GM19193 (cell line): ENCODE measurements at regions not wholly inside any gene's neighbourhood (a gene's known extent, or its start where the extent isn't known, plus 50 kb on each side); places are given as distances from the start of the nearest gene placed in this dataset.

Source experiments
- POLR2A ChIP-seq: IDR thresholded peaks from 4 replicates; pipeline ENCODE4 v1.6.1; 2011; ENCODE audit not compliant: insufficient read depth, insufficient read length; ENCODE audit errors: extremely low read depth

- no peak for TF ChIP-seq POLR2A
These were observed 120.3 kb downstream of the ZNF664 start for GRCh38 chr12:124093297-124093696.

- no peak for TF ChIP-seq POLR2A
These were observed 121.2 kb downstream of the ZNF664 start for GRCh38 chr12:124094188-124094587.

- no peak for TF ChIP-seq POLR2A
These were observed 121.7 kb downstream of the ZNF664 start for GRCh38 chr12:124094733-124095132.

- TF ChIP-seq POLR2A = no peak
These were observed 123.1 kb downstream of the ZNF664 start for GRCh38 chr12:124096109-124096508.

- no peak for TF ChIP-seq POLR2A
These were observed 123.9 kb downstream of the ZNF664 start for GRCh38 chr12:124096869-124097434.

- TF ChIP-seq POLR2A = no peak
These were observed 124.7 kb downstream of the ZNF664 start for GRCh38 chr12:124097701-124098100.

- no peak for TF ChIP-seq POLR2A
These were observed 125.2 kb downstream of the ZNF664 start for GRCh38 chr12:124098101-124098757.

GRCh38 chr12:124098887-124099286, 125.9 kb downstream of the ZNF664 start:
- TF ChIP-seq POLR2A = no peak

GRCh38 chr12:124099661-124100060, 126.6 kb downstream of the ZNF664 start:
- TF ChIP-seq POLR2A = no peak

GRCh38 chr12:124100572-124101178, 127.7 kb downstream of the ZNF664 start:
- no peak for TF ChIP-seq POLR2A

- no peak for TF ChIP-seq POLR2A
These were observed 132.5 kb downstream of the ZNF664 start for GRCh38 chr12:124105546-124105945.

GRCh38 chr12:124107351-124107750, 134.3 kb downstream of the ZNF664 start:
- no peak for TF ChIP-seq POLR2A

- TF ChIP-seq POLR2A = no peak
These were observed 136.7 kb downstream of the ZNF664 start for GRCh38 chr12:124109760-124110159.

GRCh38 chr12:124110372-124110883, 137.4 kb downstream of the ZNF664 start:
- no peak for TF ChIP-seq POLR2A

GRCh38 chr12:124111006-124111405, 138.0 kb downstream of the ZNF664 start:
- no peak for TF ChIP-seq POLR2A

- TF ChIP-seq POLR2A = no peak
These were observed 141.3 kb downstream of the ZNF664 start for GRCh38 chr12:124114316-124114715.
